DLD1 (cell line): ENCODE measurements at regions not wholly inside any gene's neighbourhood (a gene's known extent, or its start where the extent isn't known, plus 50 kb on each side); places are given as distances from the start of the nearest gene placed in this dataset.

Source experiments
- in situ Hi-C: cut with HindIII; loops from 2 replicates; pipeline ENCODE4 v1.10.0; 2017; ENCODE audit warnings: low sequenced_read_pairs

GRCh38 chr6:156533872-156534524 lies 243.2 kb upstream of the ARID1B start:
- in situ Hi-C loops, result no loop called here

DNA sequence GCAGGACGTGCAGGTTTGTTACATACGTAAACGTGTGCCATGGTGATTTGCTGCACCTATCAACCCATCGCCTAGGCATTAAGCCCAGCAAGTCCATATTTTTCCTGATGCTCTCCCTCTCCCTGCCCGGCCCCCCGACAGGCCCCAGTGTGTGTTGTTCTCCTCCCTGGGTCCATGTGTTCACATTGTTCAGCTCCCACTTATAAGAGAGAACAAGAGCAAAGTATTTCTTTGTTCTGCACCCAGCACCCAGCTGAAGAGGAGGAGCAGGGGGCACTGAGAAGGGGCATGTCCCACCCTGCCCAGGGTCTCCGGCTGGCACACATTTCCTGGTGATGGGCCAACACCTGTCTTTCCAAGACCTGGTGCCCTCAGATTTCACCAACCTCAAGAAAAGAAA lies 251.1 kb upstream of the ARID1B start:
- in situ Hi-C loops, result no loop called here

GRCh38 chr6:156525541-156525940 lies 251.6 kb upstream of the ARID1B start:
- in situ Hi-C loops, result no loop called here

DNA sequence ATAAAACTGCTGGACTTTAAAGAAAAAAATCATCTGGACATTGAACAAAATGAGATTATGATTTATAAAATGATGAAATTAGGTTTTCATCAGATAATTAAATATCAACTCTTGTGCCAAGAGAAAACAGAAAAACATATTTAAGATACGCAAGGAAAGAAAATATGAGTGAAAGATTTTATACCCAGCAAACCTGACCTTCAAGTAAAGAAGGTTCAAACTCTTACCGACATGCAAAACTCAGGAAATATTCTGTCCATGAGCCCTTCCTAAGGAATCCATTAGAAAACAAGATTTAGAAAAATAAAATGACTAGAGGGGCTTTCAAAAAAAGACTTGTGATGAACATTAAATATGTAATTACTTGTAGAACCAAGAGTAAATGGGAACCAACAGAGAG lies 257.2 kb upstream of the ARID1B start:
- in situ Hi-C loops, result no loop called here

DNA sequence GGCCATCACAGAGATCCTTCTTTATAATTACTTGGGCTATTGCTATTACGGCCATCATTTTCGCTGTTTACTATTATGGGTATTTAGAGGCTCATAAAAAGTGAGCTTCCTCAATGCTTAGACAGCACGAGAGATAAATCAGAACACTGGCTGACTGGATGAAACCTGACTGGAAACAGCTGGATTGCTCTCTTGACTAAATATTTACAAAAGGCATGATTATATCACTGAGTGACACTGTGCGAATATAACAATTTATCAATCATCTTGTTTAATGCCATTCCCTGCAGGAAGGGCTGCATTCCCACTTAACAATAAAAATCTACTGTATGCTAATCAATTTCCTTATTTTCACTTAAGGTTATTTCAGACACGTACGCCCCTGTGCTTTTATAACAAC lies 260.1 kb upstream of the ARID1B start:
- in situ Hi-C loops, result no loop called here

DNA sequence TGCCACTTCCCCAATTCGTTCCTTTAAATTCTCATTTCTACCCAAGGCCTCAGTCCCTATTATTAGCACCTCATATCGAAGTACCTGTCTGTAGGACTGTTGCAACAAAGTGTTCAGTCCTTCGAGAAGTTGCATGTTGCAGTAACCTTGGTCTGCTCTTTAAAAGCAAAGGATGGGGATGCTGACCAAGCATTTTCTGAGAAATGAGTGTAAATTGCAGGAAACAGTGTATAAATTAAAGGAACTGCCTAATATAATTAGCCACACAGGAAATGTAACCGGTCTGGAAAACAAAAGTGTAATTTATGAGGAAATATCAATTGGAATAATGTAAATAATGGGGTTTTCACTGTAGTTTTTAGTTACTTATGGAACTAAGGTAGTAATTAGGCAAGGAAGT lies 261.9 kb upstream of the ARID1B start:
- in situ Hi-C loops, result no loop called here

GRCh38 chr6:156513504-156513903 lies 263.7 kb upstream of the ARID1B start:
- in situ Hi-C loops, result no loop called here

GRCh38 chr6:156511570-156511969 lies 265.6 kb upstream of the ARID1B start:
- in situ Hi-C loops, result no loop called here

DNA sequence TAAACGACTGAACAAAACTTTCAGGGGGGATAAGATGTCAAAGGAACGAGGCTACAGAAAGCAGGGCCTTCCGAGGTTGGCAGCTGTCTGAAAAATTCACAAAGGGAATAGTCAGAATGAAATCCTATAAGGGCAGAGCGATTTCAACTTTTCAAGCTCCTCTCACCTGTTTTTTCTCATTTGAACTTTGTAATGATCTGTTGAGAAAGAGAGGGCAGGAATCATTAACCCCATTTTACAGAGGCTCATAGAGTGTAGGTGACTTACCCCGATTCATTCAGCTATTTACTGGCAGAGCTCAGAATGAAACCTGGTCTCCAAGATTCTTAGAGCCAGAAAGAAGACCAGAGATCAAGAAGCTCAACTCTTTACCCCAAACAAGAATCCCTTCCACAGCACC lies 266.1 kb upstream of the ARID1B start:
- in situ Hi-C loops, result no loop called here

GRCh38 chr6:156510242-156510641 lies 266.9 kb upstream of the ARID1B start:
- in situ Hi-C loops, result no loop called here

DNA sequence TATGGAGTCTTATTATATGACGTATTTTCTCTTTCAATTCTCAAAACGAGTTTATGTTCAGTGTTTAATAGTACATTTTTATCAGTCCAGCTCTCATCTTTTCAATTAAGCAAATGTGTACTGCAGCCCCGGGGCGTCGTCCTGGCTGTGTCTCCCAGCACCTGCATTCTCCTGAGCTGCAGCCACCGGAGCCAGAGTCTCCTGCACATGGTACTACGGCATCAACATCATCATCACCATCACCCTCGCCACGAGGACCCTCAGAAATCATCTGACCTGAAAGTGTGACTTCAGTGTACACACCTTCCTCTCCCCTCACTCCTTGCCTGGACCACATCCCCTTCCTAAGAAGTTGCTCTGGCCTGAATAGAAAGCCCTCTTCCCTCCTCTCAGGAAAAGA lies 267.7 kb upstream of the ARID1B start:
- in situ Hi-C loops, result no loop called here

DNA sequence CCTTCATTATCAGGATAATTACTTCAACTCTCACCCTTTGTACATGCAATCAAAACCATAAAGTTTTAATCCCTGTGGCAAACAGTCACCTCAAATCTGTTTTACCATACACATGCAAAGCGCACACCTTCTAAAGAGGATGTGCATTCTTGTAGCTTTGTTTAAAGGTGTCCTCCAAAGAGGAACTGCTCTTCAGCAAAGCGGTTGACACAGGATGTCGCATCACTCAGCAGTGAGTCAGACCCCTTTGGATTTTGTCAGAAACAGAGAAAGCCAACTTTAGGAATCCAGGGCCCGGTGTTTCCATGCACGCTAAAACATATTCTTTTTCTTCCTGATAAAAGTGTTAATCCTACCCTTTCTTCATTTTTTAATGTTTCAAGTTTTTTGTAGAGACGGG lies 268.3 kb upstream of the ARID1B start:
- in situ Hi-C loops, result no loop called here

DNA sequence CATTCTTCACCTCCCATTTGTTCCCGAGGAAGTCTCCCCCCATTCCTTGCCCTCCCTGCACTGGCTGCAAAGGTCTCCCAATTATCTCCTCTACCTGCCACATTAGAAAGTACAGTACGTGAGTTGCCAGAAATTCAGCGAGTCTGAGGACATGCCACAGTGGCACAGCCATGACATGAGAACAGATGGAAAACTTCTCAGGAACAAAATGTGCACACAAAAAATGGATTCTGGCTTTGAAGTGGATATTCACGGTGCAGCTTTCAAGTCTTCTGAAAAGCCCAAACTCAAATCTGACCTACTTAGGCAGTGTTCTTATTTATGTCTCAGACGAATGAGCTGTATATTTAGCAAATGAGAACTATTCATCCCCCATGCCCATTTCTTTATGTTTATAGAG lies 269.1 kb upstream of the ARID1B start:
- in situ Hi-C loops, result no loop called here

- in situ Hi-C loops, result no loop called here
Measured at GRCh38 chr6:156507656-156508055, 269.5 kb upstream of the ARID1B start.

DNA sequence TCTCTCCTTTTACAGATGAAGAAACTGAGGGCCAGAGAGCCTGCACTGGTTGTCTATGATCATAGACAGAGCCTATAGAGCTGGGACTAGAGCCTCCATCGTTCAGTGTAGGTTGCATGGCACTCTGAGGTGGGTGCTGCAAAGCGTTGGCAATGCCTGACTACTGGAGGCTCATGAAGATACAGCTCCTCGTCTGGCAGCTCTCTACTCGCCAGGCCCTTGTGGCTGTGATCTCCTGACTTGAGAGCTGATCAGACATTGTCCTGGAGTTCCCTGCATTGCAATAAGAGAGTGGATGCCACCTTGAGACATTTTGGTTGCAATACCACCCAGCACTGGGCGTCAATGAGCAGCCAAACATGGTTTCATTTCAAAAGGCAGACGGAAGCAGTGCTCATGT lies 270.1 kb upstream of the ARID1B start:
- in situ Hi-C loops, result no loop called here

DNA sequence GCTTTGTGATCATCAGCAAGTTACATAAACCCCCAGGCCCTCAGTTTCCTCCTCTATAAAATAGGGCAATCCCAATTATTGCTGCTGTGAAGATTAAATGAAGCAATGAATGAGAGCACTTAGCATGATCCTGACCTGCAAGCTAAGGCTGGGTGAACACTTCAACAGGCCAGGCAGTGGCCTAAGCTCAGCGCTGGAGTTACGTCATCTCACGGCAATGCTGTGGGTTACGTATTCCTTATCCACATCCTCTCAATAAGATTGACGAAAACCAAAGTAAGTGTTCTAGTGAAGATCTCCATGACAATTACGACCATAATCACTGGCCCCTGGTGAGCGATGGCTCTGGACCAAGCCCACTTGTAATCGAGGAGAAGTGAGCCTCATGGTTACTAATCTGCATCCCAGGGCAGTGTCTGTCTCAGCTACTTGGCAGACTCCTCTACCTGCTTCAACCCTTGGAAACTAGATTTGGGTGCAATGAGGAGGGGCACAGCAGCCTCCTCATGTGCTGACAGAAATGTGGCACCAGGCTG lies 274.1 kb upstream of the ARID1B start:
- in situ Hi-C loops, result no loop called here

DNA sequence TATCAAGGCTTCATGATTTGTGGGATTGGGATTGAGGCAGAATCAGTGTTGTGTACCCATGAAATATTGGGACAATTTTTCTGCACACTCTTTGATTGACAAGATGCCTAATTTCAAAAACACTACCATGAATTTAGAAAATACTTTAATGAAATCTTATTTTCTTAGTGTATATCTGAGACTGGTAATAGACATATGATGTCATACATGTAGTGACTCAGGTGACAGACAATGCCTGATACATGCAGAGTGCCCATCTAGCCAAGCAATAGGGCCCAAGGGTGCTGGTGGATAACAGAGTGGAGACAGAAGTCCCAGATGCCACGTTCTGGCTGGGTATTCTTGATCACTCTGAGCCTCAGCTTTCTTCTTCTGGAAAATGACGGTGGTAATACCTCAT lies 279.6 kb upstream of the ARID1B start:
- in situ Hi-C loops, result no loop called here

- in situ Hi-C loops, result no loop called here
Measured at GRCh38 chr6:156487877-156488276, 289.3 kb upstream of the ARID1B start.

- in situ Hi-C loops, result no loop called here
Measured at GRCh38 chr6:156485150-156485549, 292.0 kb upstream of the ARID1B start.

DNA sequence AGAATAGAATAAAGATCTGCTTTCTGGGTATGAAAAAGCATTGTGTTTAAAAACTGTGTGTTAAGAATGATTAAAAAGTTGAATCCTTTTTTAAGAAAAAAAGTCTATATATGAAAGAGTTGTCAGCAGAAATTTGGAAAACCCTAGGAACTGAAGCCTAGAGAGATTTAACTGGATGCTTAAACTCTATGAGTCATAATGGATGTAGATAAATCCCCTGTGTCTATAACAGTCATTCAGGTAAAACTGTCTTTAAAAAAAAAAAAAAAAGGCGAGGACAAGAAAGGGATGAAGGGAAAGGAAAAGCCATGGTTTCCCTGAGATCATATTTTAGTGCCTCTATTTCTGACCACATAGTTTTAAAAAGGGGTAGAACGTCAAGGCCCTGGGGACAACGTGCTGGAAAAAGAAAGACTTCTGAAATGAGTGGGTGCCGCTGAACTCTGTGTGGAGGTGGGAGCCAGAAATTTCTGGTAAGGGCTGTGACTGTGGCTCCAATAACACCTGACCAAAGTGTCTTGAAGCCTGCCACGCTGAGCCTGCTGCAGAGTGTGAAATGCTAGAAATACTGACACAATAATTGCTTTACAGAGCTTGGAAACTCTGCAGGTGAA lies 302.6 kb upstream of the ARID1B start:
- in situ Hi-C loops, result no loop called here

- in situ Hi-C loops, result no loop called here
Measured at GRCh38 chr6:156471000-156471399, 306.2 kb upstream of the ARID1B start.

GRCh38 chr6:156464100-156464878 lies 312.9 kb upstream of the ARID1B start:
- in situ Hi-C loops, result no loop called here
